ENCODE measurements at regions not wholly inside any gene's neighbourhood (a gene's known extent, or its start where the extent isn't known, plus 50 kb on each side); places are given as distances from the start of the nearest gene placed in this dataset.

- no peak for DNase-seq
Measured at GRCh38 chr2:6425032-6425431, 440.7 kb downstream of the CMPK2 start.

- no peak for DNase-seq
Measured at GRCh38 chr2:6429210-6429986, 436.3 kb downstream of the CMPK2 start.

GRCh38 chr2:6434438-6434837 lies 431.3 kb downstream of the CMPK2 start:
- DNase-seq = no peak

DNA sequence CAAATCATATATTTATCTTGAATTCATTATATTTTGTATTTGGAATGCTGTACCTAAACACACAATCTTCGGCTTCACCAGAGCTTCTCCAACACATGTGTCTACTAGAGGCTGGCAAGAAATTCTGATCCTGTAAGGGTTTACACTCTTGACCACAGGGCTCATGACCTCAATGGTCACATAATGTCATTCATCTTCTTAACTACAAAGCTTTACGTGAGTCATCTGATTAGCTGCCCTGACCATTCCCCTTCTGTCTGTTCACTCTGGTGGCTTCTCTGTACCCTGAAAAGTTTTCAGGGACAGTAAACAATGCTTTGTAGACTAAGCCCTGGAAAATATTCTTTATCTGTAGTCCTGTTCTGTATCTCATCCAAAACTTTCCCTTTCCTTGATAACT lies 423.9 kb downstream of the CMPK2 start:
- no peak for DNase-seq

- no peak for DNase-seq
Measured at GRCh38 chr2:6442252-6442985, 423.3 kb downstream of the CMPK2 start.

DNA sequence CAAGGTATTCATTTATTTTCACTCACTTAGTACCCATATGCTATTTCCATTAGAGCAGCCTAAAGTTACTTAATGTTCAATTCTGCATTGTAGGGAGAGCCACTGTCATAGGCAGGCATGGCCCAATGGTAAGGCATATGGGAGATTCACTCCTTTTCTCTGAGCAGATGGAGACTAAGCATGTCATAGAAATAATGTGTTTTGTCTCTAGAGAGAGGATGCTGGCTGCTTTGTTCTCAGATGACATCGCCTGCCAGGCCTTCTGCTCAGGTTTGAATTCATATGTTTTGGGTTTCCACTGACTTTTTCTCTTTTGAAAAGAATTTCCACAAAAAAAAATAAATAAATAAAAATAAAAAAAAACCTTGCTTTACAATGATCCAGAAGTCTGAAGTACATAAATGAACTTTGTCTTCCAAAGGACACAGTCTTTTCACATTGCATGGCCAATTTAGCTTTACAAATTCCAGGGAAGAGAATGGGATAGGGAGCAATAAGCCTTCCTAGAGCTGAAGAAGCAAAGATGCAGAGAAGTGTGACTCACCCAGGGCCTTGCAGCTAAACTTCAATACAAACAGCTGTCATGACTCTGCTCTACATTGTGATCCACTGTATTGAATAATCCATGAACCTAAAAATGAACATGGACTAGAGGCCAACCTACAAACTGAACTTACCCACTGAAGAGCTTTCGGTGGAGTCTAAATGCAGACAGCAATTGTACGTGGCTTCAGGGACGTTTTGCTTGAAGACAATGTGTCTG lies 422.5 kb downstream of the CMPK2 start:
- no peak for DNase-seq

GRCh38 chr2:6444514-6444913 lies 421.2 kb downstream of the CMPK2 start:
- DNase-seq = no peak

GRCh38 chr2:6445156-6445555 lies 420.6 kb downstream of the CMPK2 start:
- no peak for DNase-seq

GRCh38 chr2:6446938-6447608 lies 418.6 kb downstream of the CMPK2 start:
- peak; percentile 1 for DNase-seq

DNA sequence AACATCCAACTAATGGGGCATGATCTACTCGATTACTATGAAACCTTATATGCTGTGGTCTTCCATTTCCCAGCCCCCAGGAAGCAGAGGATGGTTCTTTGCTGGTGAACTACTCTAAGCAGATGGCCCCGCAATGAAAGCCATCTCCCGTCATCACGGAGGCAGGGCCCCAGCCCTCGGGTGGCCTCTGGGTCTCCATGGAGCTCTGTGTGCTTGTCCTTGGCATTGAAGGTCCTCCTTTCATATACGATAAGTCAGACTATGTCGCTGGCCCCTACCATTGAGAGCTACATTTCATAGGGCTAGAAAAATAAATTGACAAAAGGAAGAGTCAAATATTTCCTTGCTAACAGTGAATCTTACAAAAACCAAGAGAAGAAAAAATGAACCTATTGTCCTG lies 416.8 kb downstream of the CMPK2 start:
- no peak for DNase-seq

- DNase-seq = no peak
Measured at GRCh38 chr2:6449343-6449742, 416.4 kb downstream of the CMPK2 start.

GRCh38 chr2:6452702-6453481 lies 412.8 kb downstream of the CMPK2 start:
- no peak for DNase-seq

- peak; percentile 3 for DNase-seq
Measured at GRCh38 chr2:6454286-6454990, 411.3 kb downstream of the CMPK2 start.

- no peak for DNase-seq
Measured at GRCh38 chr2:6459138-6459537, 406.6 kb downstream of the CMPK2 start.

GRCh38 chr2:6470518-6470917 lies 395.2 kb downstream of the CMPK2 start:
- peak; percentile 3 for DNase-seq

DNA sequence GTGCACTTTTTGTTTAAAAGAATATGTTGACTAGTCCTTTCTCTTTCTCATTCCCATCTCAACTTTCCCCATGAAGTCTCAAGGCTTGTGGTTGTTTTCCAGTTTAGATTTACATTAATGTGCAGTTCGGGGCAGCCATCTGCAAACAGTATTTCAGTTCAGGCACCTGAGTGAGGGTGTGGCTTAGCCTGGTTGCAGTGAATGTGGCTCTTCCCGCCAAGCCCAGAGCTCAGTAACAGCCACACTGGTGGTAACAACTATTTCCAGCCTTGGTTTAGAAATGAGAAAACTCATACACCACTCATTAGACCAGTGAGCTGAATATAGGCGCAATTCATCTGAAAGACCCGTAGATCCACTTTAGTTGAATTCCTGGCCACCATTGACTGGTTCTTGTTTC lies 394.3 kb downstream of the CMPK2 start:
- no peak for DNase-seq

- no peak for DNase-seq
Measured at GRCh38 chr2:6474161-6475140, 391.3 kb downstream of the CMPK2 start.

- no peak for DNase-seq
Measured at GRCh38 chr2:6475155-6475940, 390.4 kb downstream of the CMPK2 start.

DNA sequence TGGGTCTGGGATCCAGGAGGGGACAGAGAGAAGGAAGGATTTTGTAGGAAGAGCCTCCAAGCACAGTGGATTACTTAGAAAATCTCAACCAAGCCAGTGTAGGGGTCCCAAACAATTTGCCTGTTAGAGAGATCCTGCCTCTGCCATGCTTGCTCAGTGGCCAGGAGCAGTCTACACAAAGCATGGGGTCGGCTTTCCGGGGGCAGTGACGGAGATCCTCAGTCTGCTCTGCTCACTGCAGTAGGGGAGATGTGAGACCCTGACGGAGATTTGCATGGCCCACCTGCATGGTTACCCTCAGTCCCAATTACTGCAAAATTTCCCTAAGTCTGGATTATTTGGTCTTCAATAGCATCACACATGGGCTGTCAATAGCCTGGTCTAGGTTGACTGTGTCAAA lies 385.2 kb downstream of the CMPK2 start:
- no peak for DNase-seq

- no peak for DNase-seq
Measured at GRCh38 chr2:6482256-6482655, 383.5 kb downstream of the CMPK2 start.

Measured in DMS79 treated with DMSO at 0.1 percent for 48 hours (cell line).